GM18505 (cell line): ENCODE measurements at regions not wholly inside any gene's neighbourhood (a gene's known extent, or its start where the extent isn't known, plus 50 kb on each side); places are given as distances from the start of the nearest gene placed in this dataset.

ENCODE experiments used
- ATAC-seq: cut with Tn5 transposase; IDR thresholded peaks from one replicate; pipeline ENCODE4 v1.9.1; 2021; ENCODE audit not compliant: unreplicated experiment
- POLR2A ChIP-seq: IDR thresholded peaks from 4 replicates; pipeline ENCODE4 v1.6.1; 2011; ENCODE audit warnings: borderline replicate concordance; ENCODE audit not compliant: insufficient read depth, insufficient read length; ENCODE audit errors: extremely low read depth

DNA sequence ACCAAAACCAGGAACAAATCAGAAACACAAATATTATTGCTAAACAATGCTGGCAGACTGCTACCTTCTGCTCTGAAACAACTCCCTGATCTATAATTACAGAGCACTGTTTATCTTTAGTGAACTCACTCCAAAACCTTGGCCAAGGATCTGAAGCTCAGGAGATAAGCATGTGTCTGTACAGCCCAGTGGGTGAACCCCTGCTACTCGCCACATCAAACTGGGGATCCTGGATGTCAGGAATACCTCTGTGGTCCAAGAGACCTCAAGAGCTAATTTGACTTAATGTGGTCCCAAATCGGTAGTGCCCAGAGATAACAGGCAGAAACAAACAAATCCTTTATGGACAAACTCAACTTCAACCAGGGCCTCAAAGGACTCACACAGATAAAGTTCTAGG is 381.8 kb downstream of the KIF16B start:
- TF ChIP-seq POLR2A: no peak
- no peak for ATAC-seq

DNA sequence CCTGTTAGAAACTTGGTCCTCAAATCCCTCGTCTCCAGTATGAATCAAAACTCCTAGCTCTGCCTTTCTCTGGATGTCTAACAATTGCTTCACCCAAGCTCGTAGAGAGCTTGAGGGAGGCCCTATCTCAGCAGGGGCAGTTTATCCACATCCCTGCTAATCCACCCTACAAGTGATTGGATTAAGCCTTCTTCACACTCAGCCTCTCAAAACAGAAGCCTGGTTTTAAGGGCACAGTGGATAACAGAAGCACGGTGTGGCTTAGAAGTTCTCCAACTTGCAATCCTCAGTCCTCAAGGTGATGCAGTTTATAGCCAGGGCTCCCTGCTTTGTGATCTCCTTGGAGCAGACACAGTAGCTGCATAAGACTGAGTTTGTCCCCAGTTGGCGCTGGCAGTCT is 383.9 kb downstream of the KIF16B start:
- no peak for ATAC-seq
- TF ChIP-seq POLR2A: no peak

DNA sequence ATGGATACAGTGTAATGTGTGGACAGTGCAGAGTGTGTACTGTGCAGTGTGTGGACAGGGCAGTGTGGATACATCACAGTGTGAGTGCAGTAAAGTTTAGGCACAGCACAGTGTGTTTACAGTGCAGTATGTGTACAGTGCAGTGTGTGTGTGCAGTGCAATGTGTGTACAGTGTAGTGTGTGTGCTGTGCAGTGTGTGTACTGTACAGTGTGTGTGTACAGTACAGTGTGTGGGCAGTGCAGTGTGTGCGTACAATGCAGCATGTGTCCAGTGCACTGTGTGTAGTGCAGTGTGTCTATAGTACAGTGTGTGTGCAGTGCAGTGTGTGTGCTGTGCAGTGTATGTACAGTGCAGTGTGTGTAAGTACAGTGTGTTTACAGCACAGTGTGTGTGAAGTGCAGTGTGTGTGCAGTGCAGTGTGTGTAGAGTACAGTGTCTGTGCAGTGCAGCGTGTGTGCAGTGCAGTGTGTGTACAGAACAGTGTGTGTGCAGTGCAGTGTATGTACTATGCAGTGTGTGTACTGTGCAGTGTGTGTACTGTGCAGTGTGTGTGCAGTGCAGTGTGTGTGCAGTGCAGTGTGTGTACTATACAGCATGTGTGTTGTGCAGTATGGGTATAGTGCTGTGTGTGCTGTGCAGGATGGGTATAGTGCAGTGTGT is 385.2 kb downstream of the KIF16B start:
- no peak for TF ChIP-seq POLR2A
- ATAC-seq: no peak

DNA sequence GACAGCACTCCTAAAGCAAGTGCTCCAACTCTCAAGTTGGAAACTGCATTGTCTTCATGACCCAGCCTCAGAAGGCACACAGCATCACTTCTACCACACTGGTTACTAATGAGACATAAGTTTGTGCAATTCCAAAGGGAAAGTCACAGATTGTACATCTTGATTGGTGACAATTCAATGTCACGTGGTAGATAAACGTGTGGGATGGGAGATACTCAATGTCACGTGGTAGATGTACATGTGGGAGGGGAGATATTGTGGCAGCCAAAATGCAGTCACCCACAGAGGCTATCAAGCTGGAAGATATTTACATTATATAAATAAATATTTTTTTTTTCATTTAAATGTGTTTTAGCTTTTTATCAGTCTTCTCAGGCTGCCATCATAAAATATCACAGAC is 393.3 kb downstream of the KIF16B start:
- no peak for ATAC-seq
- no peak for TF ChIP-seq POLR2A

DNA sequence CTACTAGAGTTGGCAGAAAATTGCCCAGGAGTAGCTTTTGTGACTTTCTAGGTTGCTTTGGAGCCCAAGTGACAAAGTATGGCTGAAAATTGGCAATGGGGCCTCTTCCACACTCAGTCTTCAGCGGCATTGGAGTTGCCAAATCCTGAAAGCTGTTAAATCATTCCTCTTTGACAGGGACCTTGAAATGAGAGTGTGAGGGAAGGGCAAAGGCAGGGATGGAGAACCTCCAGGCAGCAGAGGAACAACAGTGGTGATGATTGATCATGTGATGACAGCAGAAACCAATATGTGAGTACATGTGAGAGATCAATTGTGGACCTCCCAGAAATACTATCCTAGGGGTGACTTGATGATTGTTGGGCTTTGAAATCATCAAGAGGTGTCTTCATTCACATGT is 393.9 kb downstream of the KIF16B start:
- no peak for TF ChIP-seq POLR2A
- ATAC-seq: no peak

DNA sequence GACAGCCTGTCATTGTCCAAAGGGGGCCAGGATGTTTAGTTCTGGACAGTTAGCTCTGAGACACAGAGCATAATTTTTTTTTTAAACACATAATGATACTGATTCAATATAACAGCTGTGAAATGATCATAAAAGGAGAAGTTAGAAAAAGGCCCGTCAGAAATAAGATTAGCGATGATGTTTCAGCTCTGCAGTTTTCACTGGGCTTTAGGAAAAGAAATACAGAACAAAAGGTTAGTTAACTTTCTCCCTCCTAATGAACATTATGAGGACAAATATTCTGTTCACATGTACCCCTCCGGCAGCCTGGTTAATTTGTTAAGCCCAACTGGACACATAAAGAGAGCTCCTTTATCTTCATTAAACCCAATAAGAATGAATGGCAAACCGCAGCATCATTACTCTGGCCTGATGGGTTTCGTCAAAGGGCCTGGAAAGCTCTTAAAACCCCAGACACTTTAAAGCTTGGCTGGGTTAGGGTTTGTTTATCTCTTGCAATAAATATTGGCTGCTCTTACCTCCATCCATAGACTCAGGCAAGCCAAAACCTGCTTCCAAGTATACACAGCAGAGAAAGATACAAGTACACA is 394.6 kb downstream of the KIF16B start:
- TF ChIP-seq POLR2A: no peak
- ATAC-seq: no peak

DNA sequence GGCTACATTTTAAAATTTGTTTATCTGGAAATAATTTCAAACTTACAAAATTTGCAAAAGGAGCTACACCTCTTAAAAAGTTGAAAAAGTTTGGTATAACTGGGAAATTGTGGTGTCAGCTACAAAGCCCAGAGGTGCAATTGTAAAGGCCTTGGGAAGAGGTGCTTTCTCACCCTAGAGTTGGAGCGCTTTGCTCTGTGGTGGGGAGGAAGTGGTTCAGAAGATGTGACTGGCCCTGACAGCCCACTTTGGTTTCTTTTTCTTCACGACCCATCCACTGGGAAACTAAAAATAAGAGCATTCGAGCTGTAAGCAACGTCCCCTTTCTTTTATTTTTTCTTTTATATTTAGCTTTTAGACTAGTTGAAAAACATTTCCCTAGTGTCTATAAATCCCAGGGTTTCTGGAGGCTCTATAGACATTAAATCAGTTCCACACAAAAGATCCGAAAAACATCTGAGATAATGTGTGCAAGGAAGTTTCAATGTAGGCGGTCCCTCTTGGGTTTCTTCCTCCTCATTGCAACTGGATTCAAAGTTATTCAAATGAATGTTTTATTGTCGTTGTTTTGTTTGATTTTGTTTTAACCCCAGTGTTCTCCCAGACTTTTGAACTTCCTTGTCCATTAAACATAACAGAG is 397.8 kb downstream of the KIF16B start:
- no peak for TF ChIP-seq POLR2A
- no peak for ATAC-seq

DNA sequence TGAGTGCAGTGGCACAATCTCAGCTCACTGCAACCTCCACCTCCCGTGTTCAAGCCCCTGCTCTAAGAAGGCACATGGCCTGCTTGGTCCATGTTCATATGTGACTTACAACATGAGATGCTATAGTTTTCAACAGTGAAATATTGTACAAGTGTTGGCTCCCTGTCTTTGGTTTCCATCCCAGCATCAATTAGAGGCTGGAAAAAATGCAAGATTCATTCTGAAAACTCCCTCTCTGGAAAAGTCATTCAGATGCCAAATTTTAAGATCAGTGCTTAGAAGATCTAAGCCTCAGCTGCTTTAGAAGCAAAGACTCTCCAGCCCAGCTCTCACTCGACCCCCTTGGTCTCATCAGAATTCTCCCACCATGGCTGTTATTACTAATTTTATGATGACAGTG is 398.9 kb downstream of the KIF16B start:
- ATAC-seq: no peak
- no peak for TF ChIP-seq POLR2A

DNA sequence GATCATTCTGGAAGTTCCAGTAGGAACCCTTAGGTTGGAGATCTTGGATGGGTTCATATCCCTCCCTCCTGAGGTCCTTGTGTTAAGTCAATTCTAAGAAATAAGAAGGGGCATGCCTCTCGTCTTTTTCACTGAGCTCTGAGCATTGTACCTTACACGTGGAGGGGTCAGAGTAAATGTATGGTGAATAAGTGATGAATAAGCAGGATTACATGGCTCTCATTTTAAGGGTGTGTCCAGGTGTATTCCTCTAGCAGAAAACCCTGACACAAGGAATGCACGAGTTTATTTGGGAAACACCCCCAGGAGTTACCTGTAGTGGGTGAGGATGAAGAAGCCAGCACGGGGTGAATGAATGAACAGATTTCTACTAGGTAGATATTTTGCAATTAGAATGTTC is 400.2 kb downstream of the KIF16B start:
- TF ChIP-seq POLR2A: no peak
- ATAC-seq: no peak

DNA sequence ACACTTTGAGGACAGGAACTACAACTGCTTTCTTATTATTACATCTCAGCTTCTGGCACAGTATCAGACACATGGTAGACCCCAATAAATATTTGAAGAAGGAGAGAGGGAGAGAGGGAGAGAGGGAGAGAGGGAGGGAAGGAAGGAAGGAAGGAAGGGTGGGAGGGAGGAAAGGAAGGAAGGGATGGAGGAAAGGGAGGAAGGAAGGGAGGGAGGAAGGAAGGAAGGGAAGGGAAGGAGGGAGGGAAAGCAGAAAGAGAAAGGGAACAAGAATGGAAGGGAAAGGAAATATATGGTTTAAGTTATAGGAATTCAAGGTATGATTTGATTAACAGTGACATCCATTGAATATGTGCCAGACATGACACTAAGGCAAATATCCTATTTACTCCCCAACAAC is 402.1 kb downstream of the KIF16B start:
- no peak for TF ChIP-seq POLR2A
- ATAC-seq: no peak

DNA sequence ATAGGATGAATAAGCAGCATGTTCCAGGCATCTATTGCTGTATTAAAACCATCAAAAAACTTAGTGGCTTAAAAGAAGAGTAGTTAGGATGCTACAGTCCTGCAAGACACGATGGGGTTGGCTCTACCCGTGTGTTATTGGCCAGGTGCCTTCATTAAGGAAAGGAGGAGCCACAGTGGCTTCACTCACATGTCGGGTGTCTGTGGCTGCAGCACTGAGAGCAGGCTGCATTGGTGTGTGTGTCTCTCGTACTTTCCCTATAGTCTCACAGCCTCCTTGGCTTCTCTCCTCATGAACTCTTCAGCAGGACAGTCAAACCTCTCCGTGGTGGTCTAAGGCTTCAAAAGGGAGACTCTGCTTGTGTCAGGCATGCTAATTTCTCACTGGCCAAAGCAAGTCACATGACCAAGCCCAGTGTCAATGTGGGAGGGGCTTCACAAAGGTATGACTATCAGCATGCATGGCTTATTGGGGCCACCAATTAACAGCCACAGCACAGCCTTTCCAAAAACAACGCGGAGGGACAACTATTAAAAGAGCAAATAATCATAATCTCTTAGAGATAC is 402.8 kb downstream of the KIF16B start:
- no peak for TF ChIP-seq POLR2A
- no peak for ATAC-seq

DNA sequence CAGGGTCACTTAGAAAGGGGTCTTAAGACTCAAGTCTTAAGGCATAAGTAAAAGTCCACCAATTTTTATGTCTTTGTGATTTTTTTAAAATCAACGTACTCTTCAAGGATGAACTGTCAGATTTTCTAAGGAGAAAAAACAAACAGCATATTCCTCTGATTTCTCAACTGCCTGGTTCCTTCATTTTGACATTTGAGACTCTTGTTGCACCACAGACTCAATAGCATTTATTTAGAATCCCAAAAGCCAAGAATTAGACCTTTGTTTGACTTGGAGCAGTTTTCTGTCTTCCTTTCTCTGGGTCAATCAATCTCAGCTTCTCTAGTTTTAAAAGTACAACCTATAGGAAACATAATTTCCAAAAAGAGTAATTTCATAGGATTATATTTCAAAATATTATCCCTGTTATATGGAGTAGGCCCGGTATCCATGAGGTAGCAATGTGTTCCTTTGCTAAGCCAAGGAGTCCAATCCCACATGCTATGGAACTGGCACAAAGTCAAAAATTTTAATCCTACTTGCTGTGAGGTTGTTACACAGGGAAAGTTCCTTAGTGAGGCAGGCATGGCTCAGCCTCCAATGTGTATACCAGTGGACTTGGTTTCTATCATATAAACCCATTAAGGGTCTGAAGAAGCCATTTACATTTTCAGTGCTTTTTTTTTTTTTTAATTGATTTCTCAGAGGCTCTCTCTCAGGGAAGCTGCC is 405.7 kb downstream of the KIF16B start:
- TF ChIP-seq POLR2A: no peak
- ATAC-seq: no peak

DNA sequence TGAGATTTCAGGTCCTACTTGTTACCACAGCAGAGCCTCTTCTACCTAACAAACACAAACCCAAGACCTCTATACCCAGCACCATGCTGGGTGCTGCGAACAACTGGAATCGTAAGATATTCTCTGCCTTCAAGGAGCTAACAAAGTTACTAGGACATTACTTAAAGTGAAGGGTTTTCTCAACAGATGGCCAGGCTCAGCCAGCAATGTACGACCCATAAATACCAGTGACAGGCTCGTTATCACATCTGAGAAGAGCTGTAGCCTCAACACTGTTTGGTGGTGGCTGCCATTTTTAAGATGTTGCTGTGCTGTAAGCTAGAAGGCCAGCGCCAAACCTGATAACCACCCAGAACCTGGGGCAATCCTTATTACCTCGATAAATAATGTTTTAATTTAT is 406.5 kb downstream of the KIF16B start:
- TF ChIP-seq POLR2A: no peak

More for the DNA sequence above, 406.5 kb downstream of the KIF16B start:
- no peak for ATAC-seq
